ENCODE measurements at regions not wholly inside any gene's neighbourhood (a gene's known extent, or its start where the extent isn't known, plus 50 kb on each side); places are given as distances from the start of the nearest gene placed in this dataset.
"Not testable (repeated sequence)": the region's sequence is repeated elsewhere in the genome, so short reads cannot be mapped to it uniquely, and the experiment has no call there.

- TF ChIP-seq POLR2A (IDR thresholded peaks at IDR 0.05) (no peak), CTCF (IDR thresholded peaks at IDR 0.05) (no peak)
- no peak overlapping the region for H3K4me3 ChIP-seq
Measured at GRCh38 chr1:207251066-207251465, 70.4 kb upstream of the CD55 start.

GRCh38 chr1:207256869-207257268 is 64.6 kb upstream of the CD55 start:
- H3K27ac ChIP-seq, result no peak overlapping the region
- H3K4me1 ChIP-seq, result no peaks in the 10 kb centered on the region
- no peak for DNase-seq
- H3K9me3 ChIP-seq, result no peaks in the 10 kb centered on the region
- no peak overlapping the region for H3K4me3 ChIP-seq
- intact Hi-C loops (cut with DNase I; ENCODE audit: low total_unique reads), result no loop called here
- H3K36me3 ChIP-seq, result no peaks in the 10 kb centered on the region
- H3K27me3 ChIP-seq, result no peaks in the 10 kb centered on the region
- TF ChIP-seq CTCF (IDR thresholded peaks at IDR 0.05), result no peak
- no peak for TF ChIP-seq POLR2A (IDR thresholded peaks at IDR 0.05)

More at GRCh38 chr1:207251066-207251465, 70.4 kb upstream of the CD55 start:
- intact Hi-C loops (cut with DNase I; ENCODE audit: low total_unique reads), result no loop called here
- Histone ChIP-seq H3K4me1 (no peaks in the 10 kb centered on the region), H3K27ac (no peak overlapping the region), H3K27me3 (no peaks in the 10 kb centered on the region), H3K36me3 (no peaks in the 10 kb centered on the region), H3K9me3 (no peaks in the 10 kb centered on the region)
- no peak for DNase-seq

GRCh38 chr1:207259391-207259790 is 62.1 kb upstream of the CD55 start:
- intact Hi-C loops (cut with DNase I; ENCODE audit: low total_unique reads), result no loop called here
- Histone ChIP-seq H3K4me1 (no peaks in the 10 kb centered on the region), H3K9me3 (no peaks in the 10 kb centered on the region), H3K27me3 (no peaks in the 10 kb centered on the region), H3K36me3 (no peaks in the 10 kb centered on the region), H3K27ac (no peak overlapping the region), H3K4me3 (no peak overlapping the region)
- no peak for DNase-seq
- TF ChIP-seq POLR2A (IDR thresholded peaks at IDR 0.05) (no peak), CTCF (IDR thresholded peaks at IDR 0.05) (no peak)

- H3K4me1 ChIP-seq, result no peaks in the 10 kb centered on the region
- no peaks in the 10 kb centered on the region for H3K36me3 ChIP-seq
- H3K27ac ChIP-seq, result no peak overlapping the region
- no peaks in the 10 kb centered on the region for H3K27me3 ChIP-seq
- TF ChIP-seq CTCF (IDR thresholded peaks at IDR 0.05) (no peak), POLR2A (IDR thresholded peaks at IDR 0.05) (no peak)
- H3K9me3 ChIP-seq, result no peaks in the 10 kb centered on the region
- intact Hi-C loops (cut with DNase I; ENCODE audit: low total_unique reads), result no loop called here
- H3K4me3 ChIP-seq, result no peak overlapping the region
- DNase-seq, result no peak
Measured at GRCh38 chr1:207261971-207262370, 59.5 kb upstream of the CD55 start.

- intact Hi-C loops (cut with DNase I; ENCODE audit: low total_unique reads); H3K27ac ChIP-seq; H3K27me3 ChIP-seq; DNase-seq; H3K9me3 ChIP-seq; H3K4me3 ChIP-seq; H3K36me3 ChIP-seq; H3K4me1 ChIP-seq: not testable (repeated sequence)
Measured at GRCh38 chr1:207262891-207263290, 58.6 kb upstream of the CD55 start.

GRCh38 chr1:207264663-207265252 is 56.7 kb upstream of the CD55 start:
- no peaks in the 10 kb centered on the region for H3K27me3 ChIP-seq
- no peak for DNase-seq
- no peaks in the 10 kb centered on the region for H3K4me1 ChIP-seq
- intact Hi-C loops (cut with DNase I; ENCODE audit: low total_unique reads), result no loop called here
- H3K4me3 ChIP-seq, result no peak overlapping the region
- H3K27ac ChIP-seq, result no peak overlapping the region
- H3K9me3 ChIP-seq, result no peaks in the 10 kb centered on the region
- no peak for TF ChIP-seq POLR2A (IDR thresholded peaks at IDR 0.05)
- no peak for TF ChIP-seq CTCF (IDR thresholded peaks at IDR 0.05)
- no peaks in the 10 kb centered on the region for H3K36me3 ChIP-seq
